ENCODE measurements at regions not wholly inside any gene's neighbourhood (a gene's known extent, or its start where the extent isn't known, plus 50 kb on each side); places are given as distances from the start of the nearest gene placed in this dataset.

DNA sequence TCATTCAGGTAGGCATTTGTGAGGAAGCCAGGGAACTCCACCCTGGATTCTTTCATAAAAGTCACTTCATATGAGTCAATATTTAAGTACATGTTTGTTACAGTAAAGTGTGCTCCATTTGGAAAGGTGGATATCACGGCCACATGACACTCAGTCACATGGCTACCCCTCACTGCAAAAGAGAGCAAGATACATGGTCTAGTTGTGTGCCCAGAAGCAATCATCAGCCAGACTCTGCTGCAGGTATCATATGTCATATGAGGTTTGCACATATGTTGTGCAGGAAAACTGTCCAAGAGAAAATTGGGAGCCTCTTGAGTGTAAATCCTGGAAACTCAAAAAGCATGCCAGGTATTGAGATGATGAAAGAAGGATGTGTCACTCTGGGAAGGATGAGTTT, 55.0 kb upstream of the NMNAT3 start:
- DNase-seq (ENCODE audit: low spot score) = no peak

- no peak for DNase-seq (ENCODE audit: low spot score)
Observed at GRCh38 chr3:139729300-139729699, 51.5 kb upstream of the NMNAT3 start.

DNA sequence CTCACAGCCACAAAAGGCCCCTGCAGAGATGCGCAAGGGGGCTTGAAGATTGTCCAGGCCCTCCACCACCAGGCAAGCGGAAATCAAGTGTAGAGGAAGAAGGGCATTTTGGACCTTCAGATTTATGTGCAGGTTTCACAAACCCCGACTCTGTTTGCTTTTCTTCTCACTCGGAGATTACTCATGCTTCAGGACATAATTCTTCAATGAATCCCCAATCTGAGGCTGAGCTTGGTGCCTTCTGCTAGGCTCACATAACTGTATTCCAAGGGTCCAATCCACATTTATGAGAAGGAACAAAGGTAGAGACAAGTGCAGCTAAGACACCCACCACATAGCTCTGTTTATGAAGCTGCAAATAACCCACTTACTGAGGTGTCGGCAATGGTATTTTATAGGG, 50.6 kb upstream of the NMNAT3 start:
- no peak for DNase-seq (ENCODE audit: low spot score)
